Activated T-helper 1 cell treated with anti-CD3 and anti-CD28 coated beads, Interleukin-2, amount 50 U/mL, for 16 hours (primary cell): ENCODE measurements at regions not wholly inside any gene's neighbourhood (a gene's known extent, or its start where the extent isn't known, plus 50 kb on each side); places are given as distances from the start of the nearest gene placed in this dataset.

Experiments
- DNase-seq, 2 donors: peaks; one replicate each; pipeline ENCODE4 v3.0.0-alpha.2; 2020; ENCODE audit warnings: low read depth in 1 of 2, low spot score in 1 of 2

DNA sequence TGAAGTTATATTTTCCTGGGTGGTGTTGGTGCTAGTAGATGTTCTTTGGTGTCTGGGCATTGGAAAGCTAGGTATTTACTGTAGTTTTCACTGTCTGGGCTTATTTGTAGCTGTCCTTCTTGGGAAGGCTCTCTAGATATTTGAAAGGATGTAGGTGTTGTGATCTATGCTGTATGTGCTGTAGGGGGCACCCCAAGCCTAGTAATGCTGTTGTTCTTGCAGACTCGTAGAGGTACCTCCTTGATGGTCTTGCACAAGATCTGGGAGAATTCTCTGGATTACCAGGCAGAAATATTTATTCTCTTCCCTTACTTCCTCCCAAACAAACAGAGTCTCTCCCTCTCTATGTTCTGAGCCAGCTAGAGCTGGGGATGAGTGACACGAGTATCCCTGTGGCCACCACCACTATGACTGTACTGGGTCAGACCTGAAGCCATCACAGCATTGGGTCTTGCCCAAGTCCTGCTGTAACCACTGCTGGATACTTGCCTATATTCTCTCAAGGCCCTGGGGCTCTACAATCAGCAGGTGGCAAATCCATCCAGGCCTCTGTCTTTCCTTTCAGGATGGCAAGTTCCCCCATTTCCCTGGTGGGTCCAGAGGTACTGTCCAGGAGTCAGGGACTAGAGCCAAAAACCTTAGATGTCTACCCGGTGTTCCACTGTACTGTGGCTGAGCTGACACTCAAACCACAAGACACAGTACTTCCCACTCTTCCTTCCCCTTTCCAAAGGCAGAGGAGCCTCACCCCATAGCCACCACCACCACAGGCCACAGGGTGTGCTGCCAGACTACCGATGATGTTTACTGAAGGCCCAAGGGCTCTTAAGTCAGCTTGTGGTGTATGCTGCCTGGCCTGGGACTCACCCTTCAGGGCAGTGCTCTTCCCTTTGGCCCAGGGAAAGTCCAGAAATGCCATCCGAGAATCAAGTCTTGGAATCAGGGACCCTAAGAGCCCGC is 195.2 kb upstream of the DPPA4 start:
- peak in 1 of 2 donors; percentile 5 for DNase-seq

GRCh38 chr3:109545746-109546145 is 208.4 kb upstream of the DPPA4 start:
- DNase-seq: no peak

GRCh38 chr3:109548192-109548938 is 211.0 kb upstream of the DPPA4 start:
- DNase-seq: no peak

- no peak for DNase-seq
These were observed 216.4 kb upstream of the DPPA4 start for GRCh38 chr3:109553591-109554371.

- DNase-seq: no peak
These were observed 222.0 kb upstream of the DPPA4 start for GRCh38 chr3:109559389-109559788.

DNA sequence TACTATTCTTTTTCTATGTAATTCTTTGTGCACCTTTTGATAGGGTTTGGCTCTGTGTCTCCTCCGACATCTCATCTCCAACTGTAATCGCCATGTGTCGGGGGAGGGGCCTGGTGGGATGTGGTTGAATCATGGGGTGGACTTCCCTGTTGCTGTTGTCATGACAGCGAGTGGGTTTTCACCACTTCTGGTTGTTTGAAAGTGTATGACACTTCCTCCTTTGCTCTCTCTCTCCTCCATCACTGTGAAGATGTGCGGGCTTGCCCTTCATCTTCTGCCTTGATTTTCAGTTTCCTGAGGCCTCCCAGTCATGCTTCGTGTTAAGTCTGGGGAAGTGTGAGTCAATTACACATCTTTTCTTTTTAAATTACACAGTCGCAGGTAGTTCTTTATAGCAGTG is 225.8 kb upstream of the DPPA4 start:
- no peak for DNase-seq

DNA sequence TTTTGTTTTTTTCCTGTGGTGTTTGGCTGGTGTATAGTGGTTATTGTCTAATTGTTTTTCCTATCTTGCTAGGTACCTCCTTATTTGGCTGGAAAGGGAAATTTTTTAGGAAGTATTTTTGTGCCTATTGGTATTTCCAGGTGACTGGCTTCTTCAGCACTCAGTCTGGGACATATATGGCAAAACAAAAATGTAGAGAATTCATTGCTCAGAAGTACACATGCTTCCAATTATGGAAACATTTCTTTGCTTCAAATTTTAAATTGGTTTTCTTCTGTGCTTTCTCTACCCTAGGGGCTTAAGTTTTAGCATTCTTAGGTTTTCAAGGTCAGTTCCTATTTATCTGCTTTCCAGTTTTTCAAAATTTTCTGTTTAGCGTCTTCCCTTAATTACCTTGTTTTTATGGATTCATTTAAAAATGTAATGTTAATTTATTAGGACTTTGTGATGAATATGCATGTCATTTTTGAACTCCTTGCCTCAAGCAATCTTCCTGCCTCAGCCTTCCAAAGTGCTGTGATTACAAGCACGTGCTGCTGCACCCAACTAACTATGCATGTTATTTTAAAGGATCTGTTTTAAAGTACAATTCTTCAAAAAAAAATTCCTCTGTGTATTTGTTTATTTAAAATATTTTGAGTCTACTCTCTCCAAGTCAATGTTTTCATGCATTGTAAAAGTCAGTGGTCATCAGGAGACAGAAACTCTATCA is 231.9 kb upstream of the DPPA4 start:
- no peak for DNase-seq

DNA sequence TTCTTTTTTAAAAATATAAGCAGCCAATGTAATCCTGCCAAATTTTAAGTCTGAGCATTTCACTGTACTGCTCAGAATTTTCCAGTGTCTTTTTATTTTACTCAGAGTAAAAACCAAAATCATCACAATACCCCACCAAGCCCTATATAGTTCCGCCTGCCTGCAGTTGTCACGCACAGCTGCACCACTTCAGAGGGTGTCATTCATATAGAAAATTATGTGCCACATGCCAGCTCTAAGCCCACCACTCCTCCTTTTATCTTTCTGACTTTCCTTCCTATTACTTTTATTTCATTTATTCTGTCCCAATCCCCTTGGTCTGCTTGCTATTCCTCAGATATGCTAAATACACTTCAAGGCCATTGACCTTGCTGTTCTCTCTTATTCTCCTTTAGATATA is 233.1 kb upstream of the DPPA4 start:
- DNase-seq: no peak

GRCh38 chr3:109572301-109572700 is 235.0 kb upstream of the DPPA4 start:
- no peak for DNase-seq

DNA sequence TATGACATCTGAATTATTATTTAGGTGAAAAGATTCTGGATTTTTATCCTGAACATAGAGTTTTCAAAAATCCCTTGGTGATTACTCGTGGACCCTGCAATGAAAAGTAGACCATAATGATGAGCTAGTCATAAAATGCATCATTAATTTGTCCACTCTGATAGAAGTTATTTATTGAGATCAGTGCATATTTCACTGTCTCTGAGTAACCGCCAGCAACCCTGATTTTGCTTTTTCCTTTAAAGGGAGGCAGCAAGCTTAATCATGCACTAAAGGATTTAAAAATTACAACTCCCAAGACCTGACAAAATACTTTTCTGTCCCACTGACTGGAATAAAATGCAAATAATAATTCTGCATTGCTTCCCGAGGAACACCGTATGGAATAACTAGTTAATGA is 259.6 kb upstream of the DPPA4 start:
- no peak for DNase-seq

- no peak for DNase-seq
These were observed 260.1 kb upstream of the DPPA4 start for GRCh38 chr3:109597444-109597843.

DNA sequence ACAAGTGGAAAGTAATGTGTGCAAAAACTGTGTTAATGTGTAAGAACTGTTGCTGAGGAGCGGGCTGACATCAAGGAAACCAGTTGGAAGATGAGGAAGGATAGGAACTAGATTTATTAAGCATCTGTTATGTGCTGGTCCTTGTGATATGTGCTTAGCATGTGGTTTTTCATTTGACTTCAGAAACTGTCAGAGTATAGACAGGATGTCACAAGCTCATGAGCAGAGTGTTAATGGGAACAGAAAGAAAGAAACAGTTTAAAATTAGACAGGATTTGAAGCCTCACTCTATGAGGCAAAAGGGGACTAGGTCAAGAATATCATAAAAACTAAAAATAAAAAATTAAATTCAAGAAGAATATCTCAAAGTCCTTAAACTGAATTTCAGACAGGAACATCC is 270.6 kb upstream of the DPPA4 start:
- no peak for DNase-seq

DNA sequence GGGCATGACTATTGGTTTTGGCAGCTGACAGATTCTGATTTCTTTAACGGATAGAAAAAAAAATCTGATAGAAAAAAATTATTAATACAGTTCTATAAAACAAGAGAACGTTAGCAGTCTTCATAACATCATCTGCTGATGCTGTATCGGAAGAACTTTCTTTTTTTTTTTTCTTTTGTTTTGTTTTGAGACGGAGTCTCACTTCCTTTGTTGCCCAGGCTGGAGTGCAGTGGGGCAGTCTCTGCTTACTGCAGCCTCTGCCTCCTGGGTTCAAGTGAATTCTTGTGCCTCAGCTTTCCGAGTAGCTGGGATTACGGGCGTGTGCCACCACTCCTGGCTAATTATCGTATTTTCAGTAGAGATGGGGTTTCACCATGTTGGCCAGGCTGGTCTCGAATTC is 271.2 kb upstream of the DPPA4 start:
- no peak for DNase-seq

- no peak for DNase-seq
These were observed 281.5 kb upstream of the DPPA4 start for GRCh38 chr3:109618766-109619378.

GRCh38 chr3:109631897-109632296 is 294.6 kb upstream of the DPPA4 start:
- DNase-seq: no peak

DNA sequence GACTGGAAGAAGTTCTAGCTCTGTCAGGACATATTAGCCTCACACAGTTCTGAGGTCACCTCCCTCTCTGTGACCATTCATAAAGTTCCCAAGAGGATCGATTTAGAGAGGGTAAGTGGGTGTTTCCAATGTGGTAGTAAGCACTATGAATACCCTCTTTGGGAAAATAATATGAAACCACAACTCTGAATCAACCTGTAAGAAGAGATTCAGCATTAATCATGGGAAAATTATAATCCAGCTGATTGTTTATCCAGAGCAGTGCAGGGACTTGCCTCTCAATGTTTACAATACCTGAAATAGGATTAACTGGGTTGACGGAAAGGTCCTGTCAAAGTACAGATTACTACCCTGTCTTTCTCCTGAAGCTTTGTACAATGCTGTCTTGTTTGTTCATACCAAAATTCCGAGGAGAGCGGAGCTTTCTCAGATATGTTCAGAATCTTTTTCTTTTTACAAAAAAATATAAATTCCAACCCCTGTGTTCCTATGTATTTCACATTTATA is 302.9 kb upstream of the DPPA4 start:
- DNase-seq: no peak

- no peak for DNase-seq
These were observed 304.7 kb upstream of the DPPA4 start for GRCh38 chr3:109642025-109642424.

DNA sequence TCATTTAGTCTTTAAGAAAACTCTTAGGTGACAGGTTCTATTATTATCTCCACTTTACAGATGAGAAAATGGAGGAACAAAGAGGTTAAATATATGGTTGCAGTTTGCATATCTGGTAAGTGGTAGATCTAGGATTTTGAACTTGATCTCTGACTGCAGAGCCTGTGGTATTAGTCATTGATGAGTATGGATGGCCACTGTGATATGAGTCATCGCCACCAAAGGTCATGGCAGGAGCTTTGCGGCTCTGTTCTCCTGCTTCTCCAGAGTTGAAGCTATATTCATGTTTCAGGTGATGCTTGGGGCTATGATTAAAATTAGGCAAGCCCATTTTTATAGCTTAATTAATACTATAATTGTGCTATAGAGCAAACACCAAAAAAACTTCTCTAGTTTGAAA is 306.2 kb upstream of the DPPA4 start:
- no peak for DNase-seq

DNA sequence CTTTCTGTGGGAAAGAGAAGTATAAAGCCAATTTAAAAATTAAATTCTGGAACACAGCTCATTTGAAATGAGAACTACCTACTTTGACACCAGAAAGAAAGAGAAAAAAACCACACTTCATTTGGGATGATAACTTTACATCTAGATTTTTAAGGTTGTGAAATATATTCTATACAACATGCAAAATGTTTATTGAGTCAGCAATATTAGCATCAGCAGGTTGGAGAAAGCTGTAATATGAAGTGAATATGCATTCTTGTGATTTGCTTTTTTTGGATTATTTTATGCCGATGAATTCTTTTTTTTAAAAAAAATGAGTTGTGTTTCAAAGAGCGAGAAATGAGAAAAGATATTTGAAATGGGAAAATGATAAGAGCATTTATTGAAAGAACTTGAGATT is 307.0 kb upstream of the DPPA4 start:
- no peak for DNase-seq

GRCh38 chr3:109644746-109645145 is 307.4 kb upstream of the DPPA4 start:
- DNase-seq: no peak
